HG03432 (cell line): ENCODE measurements at regions not wholly inside any gene's neighbourhood (a gene's known extent, or its start where the extent isn't known, plus 50 kb on each side); places are given as distances from the start of the nearest gene placed in this dataset.
A peak's percentile ranks its signal among the peaks of the same experiment; 100 is the strongest.

ENCODE experiments used
- ATAC-seq: cut with Tn5 transposase; IDR thresholded peaks from one replicate; pipeline ENCODE4 v1.9.1; 2021; ENCODE audit warnings: mild to moderate bottlenecking, moderate library complexity; ENCODE audit not compliant: unreplicated experiment

DNA sequence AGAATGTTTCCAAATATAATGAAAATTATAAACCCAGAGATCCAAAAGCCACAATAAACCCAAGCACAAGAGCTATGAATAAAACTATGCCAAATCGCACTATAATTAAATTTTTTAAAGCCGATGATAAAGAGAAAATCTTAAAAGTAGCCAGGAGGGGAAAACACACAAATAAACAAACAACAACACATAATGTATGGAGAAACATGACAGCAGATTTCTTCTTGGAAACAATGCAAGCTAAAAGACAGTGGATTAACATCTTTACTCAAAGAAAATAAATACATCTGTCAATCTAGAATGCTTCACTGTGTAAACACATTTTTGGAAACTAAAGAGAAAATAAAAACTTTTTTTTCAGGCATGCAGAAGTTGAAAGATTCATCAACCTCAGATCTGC, 53.0 kb upstream of the SMOX start:
- ATAC-seq, result no peak

DNA sequence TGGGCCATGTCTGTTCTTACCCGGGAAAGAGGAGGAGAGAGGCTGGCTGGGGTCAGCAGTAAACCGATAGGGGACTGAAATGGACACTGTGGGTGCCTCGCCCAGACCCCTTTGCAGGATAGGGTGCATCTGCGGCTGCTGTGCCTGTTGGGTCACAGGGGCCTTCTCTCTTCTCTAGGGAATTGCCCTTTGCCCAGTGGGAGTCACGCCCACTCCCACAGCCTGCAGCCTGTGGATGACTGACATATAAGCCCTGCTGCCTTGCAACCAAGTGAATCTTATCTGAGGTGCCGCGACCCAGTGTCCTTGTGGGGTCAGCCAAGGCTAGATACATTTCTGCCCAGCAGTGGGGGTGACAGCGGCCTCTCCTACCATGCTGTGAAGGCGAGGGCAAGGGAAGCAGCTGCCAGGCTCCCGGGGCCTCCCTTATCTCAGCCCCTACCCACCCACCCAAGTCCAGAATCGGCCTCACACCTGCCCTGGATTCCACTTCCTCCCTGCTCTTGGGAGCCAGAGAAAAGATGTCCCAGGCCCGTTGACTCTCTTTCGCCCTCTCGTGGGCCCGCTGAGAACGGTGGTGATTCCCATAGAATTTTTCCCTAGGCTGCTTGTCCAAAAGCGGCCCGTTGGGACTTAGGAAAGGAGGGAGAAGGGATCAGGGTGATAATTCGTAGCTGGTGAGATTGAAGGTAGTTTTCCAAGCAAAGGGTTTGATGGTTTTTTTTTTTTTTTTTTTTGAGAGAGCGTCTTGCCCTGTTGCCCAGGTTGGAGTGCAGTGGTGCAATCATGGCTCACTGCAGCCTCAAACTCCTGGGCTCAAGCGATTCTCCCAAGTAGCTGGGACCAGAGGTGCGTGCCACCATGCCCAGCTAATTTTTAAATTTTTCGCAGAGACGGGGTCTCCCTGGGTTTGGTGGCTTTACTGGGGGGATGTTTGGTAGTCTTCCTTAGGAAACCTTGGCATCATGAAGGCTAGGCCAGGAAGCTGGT, 56.8 kb upstream of the SMOX start:
- ATAC-seq, result no peak

DNA sequence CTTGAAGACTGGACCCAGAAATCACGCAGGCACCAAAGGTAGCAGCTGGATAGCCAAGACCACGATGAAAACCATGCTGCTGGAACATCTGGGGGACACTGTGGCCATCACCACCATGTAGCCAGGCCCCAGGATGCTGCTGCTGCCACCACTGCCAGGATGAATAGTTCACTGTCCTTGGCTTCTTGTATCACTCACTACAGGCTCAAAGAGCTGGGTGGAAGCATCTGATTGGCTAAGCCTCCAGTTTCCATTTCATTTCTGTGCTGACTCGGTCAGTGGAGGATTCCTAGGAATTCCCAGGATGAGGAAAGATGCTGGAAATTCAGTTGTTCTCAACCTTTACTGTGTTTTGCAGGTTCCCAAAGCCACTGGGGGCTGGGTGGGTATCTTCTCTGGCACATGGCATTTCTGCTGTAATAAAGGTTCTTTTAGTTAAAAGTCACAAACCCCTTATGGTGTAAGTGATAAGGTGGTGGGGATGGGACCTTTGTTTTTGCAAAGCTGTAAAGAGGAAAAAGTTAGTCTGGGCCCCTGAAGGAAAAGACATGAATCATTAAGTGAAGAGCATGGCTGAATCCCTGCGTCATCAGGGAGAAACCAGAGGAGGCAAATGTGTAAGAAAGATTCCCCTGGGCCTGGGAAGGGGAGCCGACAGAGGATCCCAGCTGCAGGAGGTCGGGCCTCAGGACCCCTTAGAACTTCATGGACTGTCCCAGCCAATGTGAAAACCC, 57.7 kb upstream of the SMOX start:
- no peak for ATAC-seq

DNA sequence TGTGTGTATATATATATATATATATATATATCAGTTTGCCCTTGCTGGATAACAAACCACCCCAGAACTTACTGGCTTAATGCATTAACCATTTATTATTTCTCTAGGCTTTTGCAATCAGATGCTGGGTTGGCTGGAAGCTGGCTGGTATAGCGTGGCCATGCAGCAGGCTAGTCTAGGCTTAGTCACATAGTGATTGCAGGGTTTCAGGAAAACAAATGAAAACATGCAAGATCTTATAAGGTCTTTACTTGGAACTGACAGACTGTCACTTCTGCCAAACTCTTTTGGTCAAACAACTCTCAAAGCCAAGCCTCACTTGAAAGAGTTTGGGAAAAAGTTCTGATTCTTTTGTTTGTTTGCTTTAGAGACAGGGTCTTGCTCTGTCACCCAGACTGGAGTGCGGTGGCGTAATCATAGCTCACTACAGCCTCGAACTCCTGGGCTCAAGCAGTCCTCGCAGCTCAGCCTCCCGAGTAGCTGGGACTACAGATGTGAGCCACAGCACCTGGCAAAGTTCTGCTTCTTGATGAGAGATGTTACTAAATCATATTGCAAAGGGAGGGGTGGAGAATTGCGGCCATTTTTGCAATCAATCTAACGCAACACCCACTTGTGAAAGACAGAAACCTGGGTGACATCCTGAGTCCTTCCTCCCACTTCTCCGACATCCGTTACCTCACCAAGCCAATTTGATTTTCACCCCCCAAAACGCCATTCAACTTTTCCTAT, 58.7 kb upstream of the SMOX start:
- ATAC-seq, result no peak

DNA sequence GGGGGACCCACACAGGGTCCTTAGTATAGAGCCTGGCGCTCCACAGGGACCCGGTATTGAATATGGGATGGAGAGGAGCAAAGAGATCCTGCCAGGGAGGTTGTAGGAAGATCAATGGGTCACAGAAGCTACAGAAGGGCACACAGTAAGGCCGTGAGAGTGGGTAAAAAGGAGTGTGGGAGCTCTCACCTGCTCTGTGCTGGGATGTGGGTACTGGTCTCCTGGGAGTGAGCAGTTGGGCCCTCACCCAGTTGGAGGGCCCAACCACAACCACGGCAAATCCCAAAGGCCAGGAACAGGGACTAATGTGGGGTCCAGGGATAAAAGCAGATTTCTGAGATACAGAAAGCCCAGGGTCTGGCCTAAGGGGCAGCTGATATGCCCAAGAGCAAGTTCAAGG, 59.9 kb upstream of the SMOX start:
- ATAC-seq, result no peak

DNA sequence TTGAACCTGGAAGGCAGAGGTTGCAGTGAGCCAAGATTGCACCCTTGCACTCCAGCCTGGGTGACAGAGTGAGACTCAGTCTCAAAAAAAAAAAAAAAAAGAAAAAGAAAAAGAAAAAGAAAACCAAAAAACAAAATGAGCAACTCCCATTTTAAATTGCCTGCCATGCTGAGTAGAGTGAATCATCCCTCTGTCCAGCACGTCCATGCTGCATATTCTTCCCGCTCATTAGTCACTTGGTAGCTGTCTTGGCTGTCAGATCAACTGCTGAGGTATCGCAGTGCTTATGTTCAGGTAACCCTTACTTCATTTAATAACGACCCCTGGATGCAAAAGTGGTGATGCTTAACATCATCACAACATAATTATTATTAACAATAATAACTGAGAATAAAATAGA, 60.7 kb upstream of the SMOX start:
- ATAC-seq, result no peak

DNA sequence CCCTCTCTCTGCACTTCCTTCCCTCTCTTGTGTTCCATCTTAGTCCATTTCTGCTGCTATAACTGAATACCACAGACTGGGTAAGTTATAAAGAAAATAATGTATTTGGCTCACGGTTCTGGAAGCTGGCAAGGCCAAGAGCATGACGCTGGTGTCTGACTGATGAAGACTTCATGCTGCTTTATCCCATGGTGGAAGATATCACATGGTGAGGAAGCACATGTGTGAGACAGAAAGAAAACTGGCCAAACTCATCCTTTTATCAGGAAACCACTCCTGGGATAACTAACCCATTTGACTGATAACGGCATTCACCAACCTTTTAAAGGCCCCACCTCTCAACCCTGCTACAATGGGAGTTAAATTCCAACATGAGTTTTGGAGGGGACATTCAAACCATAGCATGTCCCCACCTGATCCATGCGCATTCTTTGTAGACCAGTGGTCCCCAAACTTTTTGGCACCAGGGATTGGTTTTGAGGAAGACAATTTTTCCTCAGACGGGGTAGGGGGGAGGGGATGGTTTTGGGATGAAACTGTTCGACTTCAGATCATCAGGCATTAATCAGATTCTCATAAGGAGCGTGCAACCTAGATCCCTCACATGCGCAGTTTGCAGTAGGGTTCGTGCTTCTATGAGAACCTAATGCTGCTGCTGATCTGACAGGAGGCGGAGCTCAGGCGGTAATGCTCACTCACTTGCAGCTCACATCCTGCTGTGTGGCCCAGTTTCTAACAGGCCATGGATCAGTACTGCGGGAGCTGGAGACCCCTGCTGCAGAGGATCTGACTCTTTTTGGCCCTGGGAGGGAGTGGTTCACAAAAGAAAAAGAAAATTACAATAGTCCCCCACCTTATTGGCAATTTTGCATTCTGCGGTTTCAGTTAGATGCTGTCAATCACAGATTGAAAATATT, 61.6 kb upstream of the SMOX start:
- ATAC-seq, result no peak

DNA sequence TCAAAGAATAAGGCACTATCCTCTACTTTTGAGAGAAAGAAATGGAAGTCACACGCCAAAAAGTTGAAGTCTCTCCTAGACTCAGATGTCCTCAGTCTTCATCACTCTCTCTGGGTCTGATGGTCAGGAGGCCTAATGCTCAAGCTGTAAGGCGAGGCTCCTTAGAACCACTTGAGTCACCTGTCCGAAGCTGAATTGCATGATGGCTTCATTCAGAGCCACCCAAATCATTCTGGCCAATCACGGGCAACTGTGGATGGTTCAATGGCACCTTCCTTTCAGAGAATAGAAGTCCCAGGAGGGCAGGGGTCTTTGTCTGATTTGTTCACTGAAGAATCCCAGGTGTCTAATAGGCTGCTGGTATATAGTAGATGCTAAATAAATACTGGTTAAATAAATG, 63.9 kb upstream of the SMOX start:
- ATAC-seq, result no peak

DNA sequence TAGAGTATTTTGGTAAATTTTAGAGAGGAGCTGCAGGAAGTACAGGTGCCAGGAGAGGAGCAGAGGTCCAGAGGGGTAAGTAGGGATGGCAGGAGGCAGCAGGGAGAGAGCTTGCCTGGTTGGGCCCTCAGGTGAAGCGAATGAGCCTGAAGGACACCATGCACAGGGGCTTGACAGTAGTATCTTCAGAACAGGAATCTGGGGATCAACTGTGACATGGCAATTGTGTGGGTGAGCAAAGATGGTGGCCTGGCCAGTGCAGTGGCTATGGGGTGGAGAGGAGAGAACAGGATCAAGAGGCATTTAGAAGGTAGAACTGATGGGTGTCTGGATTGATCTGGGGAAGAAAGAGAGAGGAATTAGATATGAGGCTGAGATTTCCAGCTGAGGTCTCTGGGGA, 64.5 kb upstream of the SMOX start:
- ATAC-seq, result no peak

DNA sequence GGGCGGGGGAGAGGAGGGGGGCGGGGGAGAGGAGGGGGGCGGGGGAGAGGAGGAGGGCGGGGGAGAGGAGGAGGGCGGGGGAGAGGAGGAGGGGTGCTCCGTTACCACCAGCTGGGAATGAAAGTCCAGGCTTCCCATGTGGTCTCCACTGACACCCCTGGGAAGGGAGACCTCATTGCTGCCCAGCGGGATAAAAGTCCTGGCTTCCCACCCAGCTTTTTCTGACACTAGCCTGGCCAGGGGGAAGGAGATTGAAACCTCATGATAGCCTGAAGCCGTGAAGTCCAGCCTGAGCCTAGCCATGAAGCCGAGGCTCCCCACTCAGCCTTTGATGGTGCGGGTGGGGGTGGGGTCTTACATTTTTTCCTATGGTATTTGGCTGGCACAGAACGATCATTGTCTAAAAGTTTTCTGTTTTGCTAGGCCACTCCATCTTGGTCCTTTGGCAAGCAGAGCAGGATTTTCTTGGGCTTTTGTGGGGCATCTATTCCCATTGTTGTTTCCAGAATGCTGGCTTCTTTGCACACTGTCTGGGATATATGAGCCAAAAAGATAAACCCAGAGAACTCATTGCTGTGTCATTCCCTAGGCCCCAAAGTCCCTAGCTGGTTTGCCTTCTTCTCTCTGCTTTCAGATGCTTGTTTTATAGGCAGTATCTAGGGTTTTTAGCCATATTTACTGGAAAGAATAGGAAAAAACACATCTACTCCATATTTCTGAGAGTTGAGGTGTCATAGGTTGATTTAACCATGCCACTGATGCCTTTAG, 65.3 kb upstream of the SMOX start:
- no peak for ATAC-seq

DNA sequence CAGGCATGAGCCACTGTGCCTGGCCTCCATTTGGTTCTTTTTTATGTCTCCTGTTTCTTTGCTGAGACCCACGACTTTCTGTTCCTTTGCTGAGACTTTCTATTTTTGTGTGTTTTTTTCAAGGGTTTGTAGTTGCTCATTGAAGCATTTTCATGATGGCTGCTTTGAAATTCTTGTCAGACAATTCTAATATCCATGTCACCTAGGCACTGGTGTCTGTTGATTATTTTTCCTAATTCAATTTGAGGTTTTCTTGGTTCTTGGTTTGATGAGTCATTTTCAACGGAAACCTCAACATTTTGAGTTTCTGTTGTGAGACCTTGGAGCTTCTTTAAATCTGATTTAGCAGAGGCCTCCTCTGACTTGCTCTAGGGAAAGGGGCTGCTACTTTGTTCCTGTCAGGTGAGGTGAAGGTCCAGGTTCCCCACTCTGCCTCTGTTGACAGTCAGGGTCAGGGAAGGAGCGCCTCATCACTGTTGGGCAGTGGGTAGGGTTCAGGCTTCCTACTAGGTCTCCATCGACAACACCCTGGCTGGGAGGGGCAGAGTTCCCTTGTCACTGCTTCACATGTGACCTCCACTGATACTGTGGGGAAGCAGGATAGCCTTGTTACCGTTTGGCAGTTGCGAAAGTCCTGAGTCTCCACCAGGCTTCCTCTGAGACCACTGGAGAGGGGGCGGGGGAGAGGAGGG, 66.1 kb upstream of the SMOX start:
- peak; percentile 58 for ATAC-seq

DNA sequence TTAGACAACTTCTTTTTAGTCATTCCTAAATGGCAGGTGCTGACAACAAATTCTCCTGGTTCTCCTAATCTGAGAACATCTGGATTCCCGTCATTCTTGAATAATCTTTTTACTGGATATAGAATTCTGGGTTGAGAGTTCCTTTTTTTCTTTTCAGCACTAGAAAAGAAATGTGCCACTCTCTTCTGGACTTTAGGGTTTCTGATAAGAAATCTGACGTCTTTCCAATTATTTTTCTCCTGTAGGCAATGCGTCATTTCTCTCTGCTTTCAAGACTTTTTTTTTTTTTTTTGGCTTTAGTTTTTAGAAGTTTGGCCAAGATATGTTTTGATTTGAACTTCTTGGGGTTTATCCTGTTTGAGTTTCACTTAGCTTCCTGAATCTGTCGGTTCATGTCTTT, 66.1 kb upstream of the RNF24 start:
- no peak for ATAC-seq

DNA sequence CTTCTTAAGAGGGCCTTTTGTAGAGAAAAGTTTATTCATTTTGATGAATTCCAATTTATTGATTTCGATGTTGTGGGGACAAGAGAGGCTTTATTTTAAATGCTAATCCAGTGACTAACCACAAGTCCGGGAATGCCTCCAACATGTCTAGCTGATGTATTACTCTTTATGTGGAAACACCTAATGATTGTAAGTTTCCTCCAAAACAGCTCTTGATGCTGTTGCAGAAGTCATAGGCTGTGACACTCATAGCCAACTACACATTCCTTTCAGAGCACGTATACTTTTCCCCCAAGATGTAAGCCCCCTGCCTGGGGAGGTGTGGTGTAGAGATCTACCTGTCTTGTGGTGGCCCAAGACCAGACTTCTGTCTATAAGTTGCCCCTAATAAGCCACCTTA, 61.3 kb upstream of the RNF24 start:
- ATAC-seq, result no peak

DNA sequence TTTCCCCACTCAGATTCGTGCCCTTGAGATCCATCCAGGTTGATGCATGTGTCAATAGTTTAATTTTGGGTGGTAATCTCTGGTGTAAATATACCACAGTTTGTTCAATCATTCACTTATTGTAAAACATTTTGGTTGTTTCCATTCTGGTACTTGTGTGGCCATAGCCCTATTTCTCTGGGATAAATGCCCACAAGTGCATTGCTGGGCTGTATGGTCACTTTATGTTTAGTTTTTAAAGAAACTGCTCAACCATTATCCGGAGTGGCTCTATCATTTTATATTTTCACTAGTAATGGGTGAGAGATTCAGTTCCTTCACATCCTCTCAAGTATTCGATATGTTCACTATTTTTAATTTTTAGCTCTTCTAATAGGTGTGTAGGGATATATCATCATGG, 60.7 kb upstream of the RNF24 start:
- ATAC-seq, result no peak

DNA sequence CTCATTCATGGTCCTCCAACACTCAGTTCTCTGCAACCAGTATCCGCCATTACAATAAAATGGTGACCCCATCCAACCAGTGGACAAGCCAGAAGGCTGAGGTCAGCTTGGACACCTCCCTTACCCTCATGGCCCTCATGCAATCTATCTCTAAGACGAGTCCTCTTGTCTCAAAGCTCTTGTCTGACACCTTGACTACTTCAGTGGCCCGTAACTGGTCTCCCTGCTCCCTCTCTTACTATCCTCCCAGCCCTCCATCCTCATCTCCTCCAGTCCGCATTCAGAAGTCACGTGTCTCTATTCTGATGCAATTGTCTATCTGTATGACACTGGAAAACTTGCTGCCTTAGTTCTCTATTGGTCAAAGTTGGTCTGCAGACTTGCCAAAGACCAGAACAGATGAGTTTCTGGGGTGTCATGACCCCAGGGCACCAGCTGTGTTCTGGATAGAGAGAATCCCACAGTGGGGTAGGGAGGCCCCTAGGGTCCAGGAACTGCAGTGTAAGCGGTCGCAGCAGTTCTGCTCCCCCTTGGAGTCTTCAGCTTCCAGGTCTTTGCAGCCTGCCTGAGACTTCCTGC, 59.6 kb upstream of the RNF24 start:
- no peak for ATAC-seq

DNA sequence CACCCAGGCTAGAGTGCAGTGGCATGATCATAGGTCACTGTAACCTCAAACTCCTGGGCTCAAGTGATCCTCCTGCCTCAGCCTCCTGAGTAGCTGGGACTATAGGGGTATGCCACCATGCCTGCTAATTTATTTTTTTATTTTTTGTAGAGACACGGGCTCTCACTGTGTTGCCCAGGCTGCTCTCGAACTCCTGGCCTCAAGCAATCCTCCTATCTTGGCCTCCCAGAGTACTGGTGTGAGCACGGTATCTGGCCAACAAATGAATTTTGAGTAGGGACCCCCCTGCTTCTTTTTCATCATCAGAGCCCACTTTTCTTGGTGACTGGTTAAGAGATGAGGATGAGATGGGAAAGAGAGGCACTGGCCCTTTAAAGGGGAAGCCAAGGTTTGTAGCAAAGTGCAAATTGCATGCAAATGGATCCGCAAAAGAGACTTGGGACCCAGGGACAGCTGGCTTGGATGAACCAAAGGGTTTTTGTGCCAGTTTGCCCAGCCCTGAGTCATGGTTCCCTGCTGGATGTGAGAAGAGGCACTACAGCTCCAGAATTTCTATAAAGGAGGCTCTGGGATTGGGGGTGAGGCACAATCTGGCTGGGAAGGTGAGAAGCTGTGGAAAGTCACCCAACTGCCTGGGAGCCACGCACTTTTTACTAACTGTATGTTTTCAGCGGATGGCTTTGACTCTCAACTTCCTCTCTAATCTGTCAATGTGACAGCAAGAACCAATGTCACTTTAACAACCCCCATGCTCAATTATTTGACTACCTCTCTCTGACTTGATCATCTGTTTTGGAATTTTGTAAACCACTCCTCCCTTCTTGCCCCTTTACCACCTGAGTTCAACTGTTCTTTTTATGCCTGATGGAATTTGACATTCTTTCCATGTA, 58.7 kb upstream of the RNF24 start:
- ATAC-seq, result no peak

DNA sequence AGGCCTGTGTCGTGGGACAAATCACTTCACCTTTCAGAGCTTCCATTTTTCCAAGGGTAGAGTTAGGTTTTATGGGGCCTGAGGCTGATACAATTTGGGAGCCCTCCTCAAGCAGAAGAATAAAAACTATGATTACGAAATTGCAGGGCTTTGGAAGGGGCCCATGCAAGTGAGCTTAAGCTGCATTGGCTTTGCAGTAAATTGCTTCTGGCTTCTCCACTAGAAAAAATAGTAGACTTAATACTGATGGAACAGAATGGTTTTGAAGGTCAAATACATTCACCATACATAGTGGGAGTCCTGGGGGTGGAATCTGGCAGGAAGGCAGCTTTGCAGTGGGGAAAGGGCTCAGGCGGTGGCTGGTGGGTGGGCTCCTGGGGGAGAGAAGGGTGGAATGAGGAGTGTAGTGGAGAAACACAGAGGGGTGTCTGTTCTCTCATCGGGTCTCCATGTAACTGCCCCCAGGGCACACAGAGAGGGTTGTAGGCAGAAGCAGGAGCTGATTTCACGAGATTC, 55.9 kb upstream of the RNF24 start:
- ATAC-seq, result no peak
